MCF 10A (cell line): ENCODE measurements at regions not wholly inside any gene's neighbourhood (a gene's known extent, or its start where the extent isn't known, plus 50 kb on each side); places are given as distances from the start of the nearest gene placed in this dataset.

ENCODE experiments used
- BruUV-seq: library from RNA; stranded (reverse); fragments of 400-500 nt; replicated peaks from 2 replicates; lab custom pipeline; 2021; lab: Mats Ljungman, UMichigan
- CTCF ChIA-PET: fragments of 300-600 bp; sonication (Branson Sonifier 250); formaldehyde crosslinking; extraction: SDS; loops from one replicate; lab custom pipeline; 2021; ENCODE audit warnings: antibody characterized with exemption, inconsistent platforms; lab: Yijun Ruan, JAX
- POLR2A ChIA-PET: fragments of 300-600, 350-650 bp; sonication (Branson Sonifier 250); formaldehyde crosslinking; extraction: SDS; loops from one replicate; lab custom pipeline; 2020; ENCODE audit warnings: antibody characterized with exemption, inconsistent platforms; lab: Yijun Ruan, JAX
- DNase-seq: peaks from one replicate; pipeline ENCODE4 v3.0.0-alpha.2; 2018; ENCODE audit not compliant: unreplicated experiment
- H3K27ac Mint-ChIP-seq: one replicate; pipeline ENCODE4 v1.8.0; 2022; ENCODE audit warnings: mild to moderate bottlenecking, low read depth, mixed read lengths; ENCODE audit not compliant: unreplicated experiment
- H3K27me3 Mint-ChIP-seq: one replicate; pipeline ENCODE4 v1.8.0; 2022; ENCODE audit warnings: mixed read lengths; ENCODE audit not compliant: insufficient read depth, unreplicated experiment
- H3K36me3 Mint-ChIP-seq: one replicate; pipeline ENCODE4 v1.8.0; 2022; ENCODE audit warnings: mild to moderate bottlenecking, moderate library complexity, mixed read lengths; ENCODE audit not compliant: insufficient read depth, unreplicated experiment
- H3K4me1 Mint-ChIP-seq: one replicate; pipeline ENCODE4 v1.8.0; 2022; ENCODE audit warnings: mixed read lengths; ENCODE audit not compliant: insufficient read depth, unreplicated experiment
- H3K4me3 Mint-ChIP-seq: one replicate; pipeline ENCODE4 v1.8.0; 2022; ENCODE audit warnings: mild to moderate bottlenecking, moderate library complexity, mixed read lengths; ENCODE audit not compliant: unreplicated experiment
- H3K9me3 Mint-ChIP-seq: one replicate; pipeline ENCODE4 v1.8.0; 2022; ENCODE audit warnings: mixed read lengths; ENCODE audit not compliant: unreplicated experiment
- CTCF ChIP-seq: fragments of 200-600 bp; IDR thresholded peaks from one replicate; pipeline ENCODE4 v1.8.0; 2022; ENCODE audit warnings: antibody characterized with exemption, mild to moderate bottlenecking; ENCODE audit not compliant: unreplicated experiment
- intact Hi-C: fragments of 100-400 bp; cut with micrococcal nuclease; formaldehyde crosslinking; loops from 2 replicates; pipeline ENCODE4 v1.14.1; 2022

- Mint-ChIP-seq H3K27me3 (no peaks in the 10 kb centered on the region), H3K4me3 (no peak overlapping the region)
- BruUV-seq, result no TSS peak
These were observed 1565.6 kb downstream of the STIM2 start for GRCh38 chr4:28426251-28426650.

GRCh38 chr4:28427306-28428085 lies 1566.9 kb downstream of the STIM2 start:
- ChIA-PET POLR2A (no interaction called here), CTCF (no interaction called here)
- intact Hi-C loops, result no loop called here
- Mint-ChIP-seq H3K27me3 (no peaks in the 10 kb centered on the region), H3K4me1 (no peaks in the 10 kb centered on the region), H3K36me3 (no peaks in the 10 kb centered on the region), H3K4me3 (no peak overlapping the region), H3K27ac (no peak overlapping the region), H3K9me3 (peaks cover 7% of the 10 kb centered on the region)
- TF ChIP-seq CTCF, result no peak
- no peak for DNase-seq
- BruUV-seq, result no TSS peak

More at GRCh38 chr4:28426251-28426650, 1565.6 kb downstream of the STIM2 start:
- Mint-ChIP-seq H3K27ac (no peak overlapping the region), H3K36me3 (no peaks in the 10 kb centered on the region), H3K9me3 (peaks cover 7% of the 10 kb centered on the region), H3K4me1 (no peaks in the 10 kb centered on the region)
- intact Hi-C loops, result no loop called here
- ChIA-PET POLR2A (no interaction called here), CTCF (interaction anchor here (0.9 kb wide), 1 partner anchor 10 kb away, joined by 3 read pairs; no protein-coding TSS in a partner anchor)
- no peak for DNase-seq
- TF ChIP-seq CTCF, result no peak

- Mint-ChIP-seq H3K27me3 (no peaks in the 10 kb centered on the region), H3K27ac (no peak overlapping the region), H3K9me3 (no peaks in the 10 kb centered on the region), H3K4me1 (peaks cover 10% of the 10 kb centered on the region), H3K36me3 (no peaks in the 10 kb centered on the region), H3K4me3 (no peak overlapping the region)
- ChIA-PET POLR2A (no interaction called here), CTCF (no interaction called here)
- BruUV-seq, result no TSS peak
- DNase-seq, result no peak
- TF ChIP-seq CTCF, result no peak
- intact Hi-C loops, result no loop called here
These were observed 1571.8 kb downstream of the STIM2 start for GRCh38 chr4:28432348-28433025.

GRCh38 chr4:28435314-28435713 lies 1574.7 kb downstream of the STIM2 start:
- H3K4me3 Mint-ChIP-seq, result no peak overlapping the region
- H3K27me3 Mint-ChIP-seq, result no peaks in the 10 kb centered on the region
- H3K36me3 Mint-ChIP-seq, result no peaks in the 10 kb centered on the region
- POLR2A ChIA-PET, result interaction anchor here (0.6 kb wide), 1 partner anchor 643 kb away, joined by 3 read pairs; no protein-coding TSS in a partner anchor
- CTCF ChIA-PET, result interaction anchor here (0.5 to 1.1 kb wide), 4 partner anchors 9 to 1810 kb away, joined by 3 read pairs; no protein-coding TSS in a partner anchor
- H3K4me1 Mint-ChIP-seq, result peaks cover 10% of the 10 kb centered on the region
- H3K27ac Mint-ChIP-seq, result no peak overlapping the region
- no TSS peak for BruUV-seq
- no peak for TF ChIP-seq CTCF
- H3K9me3 Mint-ChIP-seq, result no peaks in the 10 kb centered on the region
- intact Hi-C loops, result no loop called here
- DNase-seq, result no peak
